Natural killer cell treated with Interleukin-12 subunit alpha and Interleukin-12 subunit beta and Interleukin-15 and Interleukin-18, amount 100 ng/mL, for 72 hours (primary cell): ENCODE measurements at regions not wholly inside any gene's neighbourhood (a gene's known extent, or its start where the extent isn't known, plus 50 kb on each side); places are given as distances from the start of the nearest gene placed in this dataset.
A peak's percentile ranks its signal among the peaks of the same experiment; 100 is the strongest.

Experiments used
- ATAC-seq, 2 donors: fragments of 150-1000 bp; cut with Tn5 transposase in 1 of 2; sonication (Bioruptor Pico), chemical (Tn5 transposase) in 1 of 2; 2 replicates each; pipeline ENCODE4 v1.10.0; 2021
- DNase-seq: peaks from one replicate; pipeline ENCODE4 v3.0.0; 2022; ENCODE audit warnings: low spot score
- H3K27ac Mint-ChIP-seq, 2 donors: 1 replicate in 1 of 2; 2 replicates in 1 of 2; pipeline ENCODE4 v1.8.0; 2022; ENCODE audit warnings: mixed read lengths in 2 of 2, mild to moderate bottlenecking in 1 of 2, moderate library complexity in 1 of 2
- H3K27me3 Mint-ChIP-seq, 2 donors: 1 replicate in 1 of 2; 2 replicates in 1 of 2; pipeline ENCODE4 v1.8.0; 2022; ENCODE audit warnings: mixed read lengths in 2 of 2
- H3K36me3 Mint-ChIP-seq: one replicate; pipeline ENCODE4 v1.8.0; 2022; ENCODE audit warnings: mixed read lengths
- H3K4me1 Mint-ChIP-seq, 2 donors: 1 replicate in 1 of 2; 2 replicates in 1 of 2; pipeline ENCODE4 v1.8.0; 2022; ENCODE audit warnings: low read depth in 2 of 2, mixed read lengths in 2 of 2, mild to moderate bottlenecking in 1 of 2
- H3K4me3 Mint-ChIP-seq: one replicate; pipeline ENCODE4 v1.8.0; 2022; ENCODE audit warnings: mixed read lengths
- H3K9me3 Mint-ChIP-seq: 2 replicates; pipeline ENCODE4 v1.8.0; 2022; ENCODE audit warnings: mixed read lengths

GRCh38 chr22:47811971-47812370 is 1049.5 kb downstream of the TBC1D22A start:
- DNase-seq, result no peak
- Mint-ChIP-seq H3K27me3 (peaks cover 21 to 23% of the 10 kb centered on the region in 2 donors), H3K4me1 (peaks cover 2 to 5% of the 10 kb centered on the region in 2 donors), H3K4me3 (no peak overlapping the region), H3K27ac (no peak overlapping the region), H3K36me3 (no peaks in the 10 kb centered on the region), H3K9me3 (peaks cover 5% of the 10 kb centered on the region)
- ATAC-seq, result no peak

GRCh38 chr22:47810505-47811500 is 1048.4 kb downstream of the TBC1D22A start:
- Mint-ChIP-seq H3K4me1 (peaks cover 0 to 5% of the 10 kb centered on the region in 2 donors), H3K9me3 (peaks cover 5% of the 10 kb centered on the region), H3K27me3 (peaks cover 12 to 18% of the 10 kb centered on the region in 2 donors), H3K36me3 (no peaks in the 10 kb centered on the region), H3K4me3 (no peak overlapping the region), H3K27ac (no peak overlapping the region)
- DNase-seq (no peak), ATAC-seq (no peak)

- DNase-seq (no peak), ATAC-seq (no peak)
- Mint-ChIP-seq H3K27ac (no peak overlapping the region), H3K27me3 (peaks cover 12 to 21% of the 10 kb centered on the region in 2 donors), H3K4me3 (no peak overlapping the region), H3K4me1 (peaks cover 0 to 5% of the 10 kb centered on the region in 2 donors), H3K9me3 (peaks cover 5% of the 10 kb centered on the region), H3K36me3 (no peaks in the 10 kb centered on the region)
Observed at GRCh38 chr22:47808886-47809620, 1046.6 kb downstream of the TBC1D22A start.

GRCh38 chr22:47808236-47808635 is 1045.8 kb downstream of the TBC1D22A start:
- Mint-ChIP-seq H3K4me1 (peaks cover 0 to 5% of the 10 kb centered on the region in 2 donors), H3K27me3 (peaks cover 14 to 21% of the 10 kb centered on the region in 2 donors), H3K4me3 (no peak overlapping the region), H3K9me3 (peaks cover 5% of the 10 kb centered on the region), H3K36me3 (no peaks in the 10 kb centered on the region), H3K27ac (no peak overlapping the region)
- DNase-seq (no peak), ATAC-seq (no peak)

GRCh38 chr22:47807506-47807905 is 1045.1 kb downstream of the TBC1D22A start:
- H3K27ac Mint-ChIP-seq, result no peak overlapping the region
- H3K9me3 Mint-ChIP-seq, result peaks cover 5% of the 10 kb centered on the region
- ATAC-seq (no peak), DNase-seq (no peak)
- H3K27me3 Mint-ChIP-seq, result peaks cover 13 to 21% of the 10 kb centered on the region in 2 donors
- peaks cover 0 to 5% of the 10 kb centered on the region in 2 donors for H3K4me1 Mint-ChIP-seq
- no peak overlapping the region for H3K4me3 Mint-ChIP-seq
- no peaks in the 10 kb centered on the region for H3K36me3 Mint-ChIP-seq

- H3K4me3 Mint-ChIP-seq, result no peak overlapping the region
- ATAC-seq (no peak), DNase-seq (no peak)
- peaks cover 5% of the 10 kb centered on the region for H3K9me3 Mint-ChIP-seq
- H3K27ac Mint-ChIP-seq, result no peak overlapping the region
- no peaks in the 10 kb centered on the region for H3K36me3 Mint-ChIP-seq
- peaks cover 13 to 19% of the 10 kb centered on the region in 2 donors for H3K27me3 Mint-ChIP-seq
- peaks cover 0 to 5% of the 10 kb centered on the region in 2 donors for H3K4me1 Mint-ChIP-seq
Observed at GRCh38 chr22:47806894-47807293, 1044.4 kb downstream of the TBC1D22A start.

- no peaks in the 10 kb centered on the region for H3K36me3 Mint-ChIP-seq
- ATAC-seq (no peak), DNase-seq (no peak)
- peaks cover 0 to 5% of the 10 kb centered on the region in 2 donors for H3K4me1 Mint-ChIP-seq
- no peak overlapping the region for H3K27ac Mint-ChIP-seq
- H3K9me3 Mint-ChIP-seq, result peaks cover 5% of the 10 kb centered on the region
- no peak overlapping the region for H3K4me3 Mint-ChIP-seq
- peaks cover 13 to 18% of the 10 kb centered on the region in 2 donors for H3K27me3 Mint-ChIP-seq
Observed at GRCh38 chr22:47805394-47805935, 1043.0 kb downstream of the TBC1D22A start.

GRCh38 chr22:47804281-47804680 is 1041.8 kb downstream of the TBC1D22A start:
- H3K9me3 Mint-ChIP-seq, result no peaks in the 10 kb centered on the region
- no peak overlapping the region for H3K27ac Mint-ChIP-seq

GRCh38 chr22:47802421-47802820 is 1040.0 kb downstream of the TBC1D22A start:
- peaks cover 28 to 33% of the 10 kb centered on the region in 2 donors for H3K27me3 Mint-ChIP-seq
- no peak for ATAC-seq
- no peak for DNase-seq
- no peaks in the 10 kb centered on the region for H3K36me3 Mint-ChIP-seq
- no peak overlapping the region for H3K4me3 Mint-ChIP-seq
- no peaks in the 10 kb centered on the region for H3K4me1 Mint-ChIP-seq
- no peak overlapping the region for H3K27ac Mint-ChIP-seq
- H3K9me3 Mint-ChIP-seq, result no peaks in the 10 kb centered on the region

More at GRCh38 chr22:47804281-47804680, 1041.8 kb downstream of the TBC1D22A start:
- DNase-seq (no peak), ATAC-seq (no peak)
- Mint-ChIP-seq H3K36me3 (no peaks in the 10 kb centered on the region), H3K4me1 (no peaks in the 10 kb centered on the region), H3K4me3 (no peak overlapping the region), H3K27me3 (peaks cover 17 to 21% of the 10 kb centered on the region in 2 donors)

GRCh38 chr22:47801541-47802245 is 1039.2 kb downstream of the TBC1D22A start:
- Mint-ChIP-seq H3K4me3 (no peak overlapping the region), H3K9me3 (no peaks in the 10 kb centered on the region), H3K36me3 (no peaks in the 10 kb centered on the region), H3K27ac (no peak overlapping the region), H3K27me3 (peaks cover 22 to 33% of the 10 kb centered on the region in 2 donors), H3K4me1 (no peaks in the 10 kb centered on the region)
- no peak for DNase-seq
- ATAC-seq, result peak; percentile 36 to 51

GRCh38 chr22:47798229-47798628 is 1035.8 kb downstream of the TBC1D22A start:
- H3K36me3 Mint-ChIP-seq, result no peaks in the 10 kb centered on the region
- no peak overlapping the region for H3K4me3 Mint-ChIP-seq
- no peak overlapping the region for H3K27ac Mint-ChIP-seq
- H3K4me1 Mint-ChIP-seq, result no peaks in the 10 kb centered on the region
- H3K27me3 Mint-ChIP-seq, result peaks cover 18 to 30% of the 10 kb centered on the region in 2 donors
- ATAC-seq (no peak), DNase-seq (no peak)
- H3K9me3 Mint-ChIP-seq, result no peaks in the 10 kb centered on the region

- no peak overlapping the region for H3K4me3 Mint-ChIP-seq
- no peaks in the 10 kb centered on the region for H3K4me1 Mint-ChIP-seq
- H3K27ac Mint-ChIP-seq, result no peak overlapping the region
- ATAC-seq, result no peak
- peaks cover 18 to 26% of the 10 kb centered on the region in 2 donors for H3K27me3 Mint-ChIP-seq
- no peaks in the 10 kb centered on the region for H3K36me3 Mint-ChIP-seq
- DNase-seq, result no peak
- H3K9me3 Mint-ChIP-seq, result no peaks in the 10 kb centered on the region
Observed at GRCh38 chr22:47797342-47797945, 1035.0 kb downstream of the TBC1D22A start.
